Activated CD4-positive, alpha-beta memory T cell treated with anti-CD3 and anti-CD28 coated beads for 36 hours (primary cell): ENCODE measurements at regions not wholly inside any gene's neighbourhood (a gene's known extent, or its start where the extent isn't known, plus 50 kb on each side); places are given as distances from the start of the nearest gene placed in this dataset.
A peak's percentile ranks its signal among the peaks of the same experiment; 100 is the strongest.

Source experiments
- CTCF ChIA-PET: fragments of 350-600 bp; sonication (Branson Sonifier 250); formaldehyde crosslinking; loops from one replicate; lab custom pipeline; 2021; ENCODE audit warnings: antibody characterized with exemption, inconsistent platforms; lab: Charles Lee
- POLR2A ChIA-PET: fragments of 350-600 bp; sonication (Branson Sonifier 250); formaldehyde crosslinking; loops from one replicate; lab custom pipeline; 2021; ENCODE audit warnings: antibody characterized with exemption; lab: Charles Lee
- DNase-seq: peaks from one replicate; pipeline ENCODE4 v3.0.0-alpha.2; 2020
- H3K27ac Mint-ChIP-seq: one replicate; pipeline ENCODE4 v1.8.0; 2021; ENCODE audit warnings: mixed read lengths
- H3K27me3 Mint-ChIP-seq: one replicate; pipeline ENCODE4 v1.8.0; 2021; ENCODE audit warnings: mixed read lengths
- H3K36me3 Mint-ChIP-seq: one replicate; pipeline ENCODE4 v1.8.0; 2021; ENCODE audit warnings: mixed read lengths
- H3K4me1 Mint-ChIP-seq: one replicate; pipeline ENCODE4 v1.8.0; 2021; ENCODE audit warnings: low read depth, mixed read lengths
- H3K4me3 Mint-ChIP-seq: one replicate; pipeline ENCODE4 v1.8.0; 2021; ENCODE audit warnings: mild to moderate bottlenecking, mixed read lengths
- H3K9me3 Mint-ChIP-seq: one replicate; pipeline ENCODE4 v1.8.0; 2021; ENCODE audit warnings: mixed read lengths
- intact Hi-C: fragments of 100-400 bp; cut with micrococcal nuclease; formaldehyde crosslinking; loops from one replicate; pipeline ENCODE4 v1.15.1; 2023

- Mint-ChIP-seq H3K36me3 (peaks cover 3% of the 10 kb centered on the region), H3K4me1 (peaks cover 45% of the 10 kb centered on the region), H3K27me3 (no peaks in the 10 kb centered on the region), H3K9me3 (no peaks in the 10 kb centered on the region), H3K4me3 (no peak overlapping the region), H3K27ac (no peak overlapping the region)
- intact Hi-C loops: loop anchor here (10.0 kb wide), 1 partner anchor 645 kb away; no protein-coding TSS in a partner anchor
- ChIA-PET POLR2A (no interaction called here), CTCF (no interaction called here)
- DNase-seq: peak; percentile 29
Observed at GRCh38 chr6:143570147-143570853, 58.8 kb upstream of the FUCA2 start.

- intact Hi-C loops: loop anchor here (5.0 kb wide), 2 partner anchors 117 to 493 kb away; partner anchors contain the start of genes ADAT2 and PEX3
- DNase-seq: peak; percentile 13
Observed at GRCh38 chr6:143569040-143569439, 57.5 kb upstream of the FUCA2 start.

DNA sequence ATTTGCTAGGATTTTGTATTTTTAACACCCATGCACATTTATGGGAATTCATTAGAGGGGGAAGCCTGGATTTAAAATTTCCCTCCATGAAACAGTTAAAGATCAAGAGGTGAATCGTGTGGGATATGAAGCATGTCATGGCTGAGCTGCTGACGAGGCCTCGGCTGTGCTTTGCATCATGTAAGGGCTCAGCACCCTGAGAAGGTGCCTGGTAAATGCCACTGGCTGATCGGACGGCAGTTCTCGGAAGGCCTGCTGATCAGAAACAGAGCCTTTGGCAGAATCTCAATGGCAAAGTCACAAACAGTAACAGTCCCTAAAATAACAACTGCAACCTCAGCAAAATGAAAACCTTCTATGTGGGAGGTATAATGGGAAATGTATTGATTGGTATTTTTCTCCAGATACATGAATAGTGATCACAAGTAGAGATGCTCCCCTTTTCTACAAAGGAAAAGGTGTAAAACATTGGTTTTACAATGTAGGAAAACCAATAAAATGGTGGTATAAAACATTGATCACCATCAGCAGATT lies 53.0 kb upstream of the FUCA2 start:
- Mint-ChIP-seq H3K9me3 (no peaks in the 10 kb centered on the region), H3K27me3 (no peaks in the 10 kb centered on the region), H3K4me3 (no peak overlapping the region), H3K36me3 (peaks cover 6% of the 10 kb centered on the region), H3K27ac (no peak overlapping the region), H3K4me1 (peaks cover 50% of the 10 kb centered on the region)
- DNase-seq: no peak
- CTCF ChIA-PET: interaction anchor here (0.9 to 1.8 kb wide), 2 partner anchors 11 to 449 kb away, joined by 3 to 4 read pairs; no protein-coding TSS in a partner anchor
- intact Hi-C loops: loop anchor here (5.0 kb wide), 2 partner anchors 112 to 498 kb away; partner anchors contain the start of genes ADAT2 and PEX3
- POLR2A ChIA-PET: no interaction called here

More at GRCh38 chr6:143569040-143569439, 57.5 kb upstream of the FUCA2 start:
- H3K27ac Mint-ChIP-seq: no peak overlapping the region
- no peaks in the 10 kb centered on the region for H3K27me3 Mint-ChIP-seq
- no peaks in the 10 kb centered on the region for H3K9me3 Mint-ChIP-seq
- peaks cover 3% of the 10 kb centered on the region for H3K36me3 Mint-ChIP-seq
- CTCF ChIA-PET: interaction anchor here (1.3 to 1.6 kb wide), 5 partner anchors 28 to 648 kb away, joined by 3 to 6 read pairs (median 3); no protein-coding TSS in a partner anchor
- H3K4me1 Mint-ChIP-seq: peaks cover 43% of the 10 kb centered on the region
- no peak overlapping the region for H3K4me3 Mint-ChIP-seq
- POLR2A ChIA-PET: no interaction called here

- H3K36me3 Mint-ChIP-seq: peaks cover 3% of the 10 kb centered on the region
- ChIA-PET POLR2A (no interaction called here), CTCF (interaction anchor here (1.1 kb wide), 1 partner anchor 451 kb away, joined by 3 read pairs; no protein-coding TSS in a partner anchor)
- peaks cover 34% of the 10 kb centered on the region for H3K4me1 Mint-ChIP-seq
- H3K27me3 Mint-ChIP-seq: no peaks in the 10 kb centered on the region
- H3K9me3 Mint-ChIP-seq: no peaks in the 10 kb centered on the region
- intact Hi-C loops: no loop called here
- H3K4me3 Mint-ChIP-seq: no peak overlapping the region
- no peak overlapping the region for H3K27ac Mint-ChIP-seq
- DNase-seq: no peak
Observed at GRCh38 chr6:143562143-143562542, 50.6 kb upstream of the FUCA2 start.
